ENCODE measurements at regions not wholly inside any gene's neighbourhood (a gene's known extent, or its start where the extent isn't known, plus 50 kb on each side); places are given as distances from the start of the nearest gene placed in this dataset.

- BruUV-seq (replicated peaks), result no TSS peak
- CTCF ChIA-PET, result no interaction called here
- H3K27ac ChIP-seq (ENCODE audit: low read depth, low read length, poor library complexity, severe bottlenecking), result no peak overlapping the region
- no peak overlapping the region for H3K4me3 ChIP-seq (ENCODE audit: low read depth, low read length, poor library complexity, severe bottlenecking)
- POLR2A ChIA-PET (ENCODE audit: low non-redundant PET), result no interaction called here
- intact Hi-C loops (cut with micrococcal nuclease; ENCODE audit: unreplicated experiment), result no loop called here
- no peaks in the 10 kb centered on the region for H3K36me3 ChIP-seq (ENCODE audit: insufficient read depth, low read length, poor library complexity, severe bottlenecking)
- no peaks in the 10 kb centered on the region for H3K4me1 ChIP-seq (ENCODE audit: insufficient read depth, low read length, poor library complexity, severe bottlenecking)
- no peaks in the 10 kb centered on the region for H3K9me3 ChIP-seq (ENCODE audit: low read depth, low read length, poor library complexity, severe bottlenecking)
- H3K27me3 ChIP-seq (replicated peaks; ENCODE audit: insufficient read depth, low read depth, low read length, poor library complexity), result no peaks in the 10 kb centered on the region
- no peak for DNase-seq (ENCODE audit: low spot score)
- TF ChIP-seq CTCF (conservative IDR thresholded peaks at IDR 0.05; ENCODE audit: low read depth, low read length) (no peak), EZH2 (IDR thresholded peaks at IDR 0.05; ENCODE audit: borderline replicate concordance, low read depth, low read length, poor library complexity, severe bottlenecking) (no peak)
Observed at GRCh38 chr2:216803791-216804190, 56.1 kb downstream of the TNP1 start.

GRCh38 chr2:216802516-216803215 is 57.2 kb downstream of the TNP1 start:
- intact Hi-C loops (cut with micrococcal nuclease; ENCODE audit: unreplicated experiment), result no loop called here
- Histone ChIP-seq H3K4me1 (ENCODE audit: insufficient read depth, low read length, poor library complexity, severe bottlenecking) (no peaks in the 10 kb centered on the region), H3K4me3 (ENCODE audit: low read depth, low read length, poor library complexity, severe bottlenecking) (no peak overlapping the region), H3K36me3 (ENCODE audit: insufficient read depth, low read length, poor library complexity, severe bottlenecking) (no peaks in the 10 kb centered on the region), H3K27me3 (replicated peaks; ENCODE audit: insufficient read depth, low read depth, low read length, poor library complexity) (no peaks in the 10 kb centered on the region), H3K9me3 (ENCODE audit: low read depth, low read length, poor library complexity, severe bottlenecking) (no peaks in the 10 kb centered on the region), H3K27ac (ENCODE audit: low read depth, low read length, poor library complexity, severe bottlenecking) (no peak overlapping the region)
- ChIA-PET POLR2A (ENCODE audit: low non-redundant PET) (no interaction called here), CTCF (no interaction called here)
- no peak for DNase-seq (ENCODE audit: low spot score)
- TF ChIP-seq EZH2 (IDR thresholded peaks at IDR 0.05; ENCODE audit: borderline replicate concordance, low read depth, low read length, poor library complexity, severe bottlenecking), result no peak
- no peak for TF ChIP-seq CTCF (conservative IDR thresholded peaks at IDR 0.05; ENCODE audit: low read depth, low read length)
- BruUV-seq (replicated peaks), result no TSS peak

DNA sequence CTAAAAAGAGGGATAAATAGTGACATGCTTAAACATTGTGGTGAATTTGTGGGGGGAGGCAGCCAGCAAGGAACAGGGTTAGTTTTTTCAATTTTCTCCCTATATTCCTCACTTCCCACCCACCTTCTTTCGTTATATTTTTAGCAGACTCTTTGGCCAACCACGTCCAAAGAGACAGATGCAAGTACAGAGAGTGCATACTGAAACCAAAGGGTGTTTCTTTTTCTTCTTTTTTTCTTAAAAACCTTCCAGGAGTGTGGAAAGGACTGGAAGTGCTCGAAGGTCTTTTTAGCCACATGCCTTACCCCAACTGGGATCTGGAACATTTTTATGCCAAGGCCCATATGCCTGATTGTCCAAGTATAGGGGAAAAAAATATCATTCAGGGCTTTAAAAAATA is 59.0 kb downstream of the TNP1 start:
- DNase-seq (ENCODE audit: low spot score), result no peak
- no peaks in the 10 kb centered on the region for H3K27me3 ChIP-seq (replicated peaks; ENCODE audit: insufficient read depth, low read depth, low read length, poor library complexity)
- no TSS peak for BruUV-seq (replicated peaks)
- no peak overlapping the region for H3K27ac ChIP-seq (ENCODE audit: low read depth, low read length, poor library complexity, severe bottlenecking)
- ChIA-PET CTCF (no interaction called here), POLR2A (ENCODE audit: low non-redundant PET) (no interaction called here)
- no peaks in the 10 kb centered on the region for H3K36me3 ChIP-seq (ENCODE audit: insufficient read depth, low read length, poor library complexity, severe bottlenecking)
- no peaks in the 10 kb centered on the region for H3K9me3 ChIP-seq (ENCODE audit: low read depth, low read length, poor library complexity, severe bottlenecking)
- TF ChIP-seq EZH2 (IDR thresholded peaks at IDR 0.05; ENCODE audit: borderline replicate concordance, low read depth, low read length, poor library complexity, severe bottlenecking), result no peak
- TF ChIP-seq CTCF (conservative IDR thresholded peaks at IDR 0.05; ENCODE audit: low read depth, low read length), result no peak
- H3K4me3 ChIP-seq (ENCODE audit: low read depth, low read length, poor library complexity, severe bottlenecking), result no peak overlapping the region
- no peaks in the 10 kb centered on the region for H3K4me1 ChIP-seq (ENCODE audit: insufficient read depth, low read length, poor library complexity, severe bottlenecking)
- intact Hi-C loops (cut with micrococcal nuclease; ENCODE audit: unreplicated experiment), result no loop called here

Measured in A673 (cell line).